GM23338 (cell line): ENCODE measurements at regions not wholly inside any gene's neighbourhood (a gene's known extent, or its start where the extent isn't known, plus 50 kb on each side); places are given as distances from the start of the nearest gene placed in this dataset.

Experiments
- ATAC-seq: fragments of 200-7000 bp; cut with Tn5 transposase; 3 replicates; pipeline ENCODE4 v1.9.1; 2020
- DNase-seq: peaks from one replicate; pipeline ENCODE4 v3.0.0-alpha.2; 2015; ENCODE audit warnings: low spot score
- H2AFZ ChIP-seq: fragments of 200-600 bp; sonication (generic); 2 replicates; pipeline ENCODE4 v1.8.0; 2016; ENCODE audit warnings: antibody characterized with exemption, mild to moderate bottlenecking, moderate library complexity
- H3F3A ChIP-seq: fragments of 200-600 bp; sonication (generic); replicated peaks from 2 replicates; pipeline ENCODE4 v1.8.0; 2017; ENCODE audit warnings: antibody characterized with exemption, mixed run types, low read depth
- H3K27ac ChIP-seq: fragments of 200-600 bp; sonication (generic); 2 replicates; pipeline ENCODE4 v1.6.1; 2016; ENCODE audit warnings: low read depth
- H3K27me3 ChIP-seq: fragments of 200-600 bp; sonication (generic); 2 replicates; pipeline ENCODE4 v1.8.0; 2016; ENCODE audit warnings: mild to moderate bottlenecking, mixed run types, moderate library complexity; ENCODE audit not compliant: insufficient read depth
- H3K36me3 ChIP-seq: fragments of 200-600 bp; sonication (generic); 2 replicates; pipeline ENCODE4 v1.8.0; 2016; ENCODE audit warnings: mild to moderate bottlenecking; ENCODE audit not compliant: insufficient read depth
- H3K4me1 ChIP-seq: fragments of 200-600 bp; sonication (generic); 2 replicates; pipeline ENCODE4 v1.8.0; 2016; ENCODE audit warnings: mild to moderate bottlenecking, moderate library complexity; ENCODE audit not compliant: insufficient read depth
- H3K4me2 ChIP-seq: fragments of 200-600 bp; sonication (generic); 2 replicates; pipeline ENCODE4 v1.7.1; 2017; ENCODE audit warnings: mixed run types
- H3K4me3 ChIP-seq: fragments of 200-600 bp; sonication (generic); 2 replicates; pipeline ENCODE4 v1.6.1; 2016; ENCODE audit warnings: mixed run types
- H3K79me2 ChIP-seq: fragments of 200-600 bp; sonication (generic); replicated peaks from 2 replicates; pipeline ENCODE4 v1.8.0; 2017; ENCODE audit warnings: mild to moderate bottlenecking; ENCODE audit not compliant: insufficient read depth
- H3K9me2 ChIP-seq: fragments of 200-600 bp; sonication (generic); 2 replicates; pipeline ENCODE4 v1.8.0; 2017; ENCODE audit not compliant: insufficient read depth
- H4K20me1 ChIP-seq: fragments of 200-600 bp; sonication (generic); replicated peaks from 2 replicates; pipeline ENCODE4 v1.8.0; 2017; ENCODE audit warnings: mild to moderate bottlenecking; ENCODE audit not compliant: insufficient read depth
- H3K27ac Mint-ChIP-seq: 2 replicates; pipeline ENCODE4 v1.8.0; 2020; ENCODE audit warnings: inconsistent platforms, mild to moderate bottlenecking, moderate library complexity, mixed read lengths
- H3K27me3 Mint-ChIP-seq: 3 replicates; pipeline ENCODE4 v1.8.0; 2022; ENCODE audit warnings: low read depth, mild to moderate bottlenecking, moderate library complexity, mixed read lengths, inconsistent platforms; ENCODE audit not compliant: insufficient read depth, poor library complexity
- H3K36me3 Mint-ChIP-seq: 3 replicates; pipeline ENCODE4 v1.8.0; 2021; ENCODE audit warnings: low read depth, mild to moderate bottlenecking, inconsistent platforms, moderate library complexity, mixed read lengths
- H3K4me1 Mint-ChIP-seq: 3 replicates; pipeline ENCODE4 v1.8.0; 2020; ENCODE audit warnings: mild to moderate bottlenecking, inconsistent platforms, mixed read lengths
- H3K4me3 Mint-ChIP-seq: 3 replicates; pipeline ENCODE4 v1.8.0; 2021; ENCODE audit warnings: moderate library complexity, mild to moderate bottlenecking, inconsistent platforms, mixed read lengths
- H3K9me3 Mint-ChIP-seq: 3 replicates; pipeline ENCODE4 v1.8.0; 2020; ENCODE audit warnings: moderate library complexity, mild to moderate bottlenecking, inconsistent platforms, mixed read lengths
- CREB1 ChIP-seq: fragments of 250-450 bp; sonication (Bioruptor Pico); IDR thresholded peaks from 2 replicates; pipeline ENCODE4 v1.5.0; 2020; ENCODE audit warnings: low read depth, mild to moderate bottlenecking, moderate library complexity
- CTCF ChIP-seq, 2 experiments: fragments of 200-600 bp in 1 of 2; sonication (generic) in 1 of 2; conservative IDR thresholded peaks; 2 replicates each; pipeline versions ENCODE4 v1.5.1 to v1.6.1; 2016 to 2017; ENCODE audit warnings: antibody characterized with exemption in 2 of 2, low read depth in 2 of 2, mild to moderate bottlenecking in 2 of 2, moderate library complexity in 1 of 2
- EZH2 ChIP-seq: fragments of 200-600 bp; sonication (generic); IDR thresholded peaks from one replicate; pipeline ENCODE4 v1.8.0; 2017; ENCODE audit warnings: antibody characterized with exemption, mild to moderate bottlenecking, low read depth; ENCODE audit not compliant: unreplicated experiment
- EZH2phosphoT487 ChIP-seq: fragments of 200-600 bp; sonication (generic); IDR thresholded peaks from one replicate; pipeline ENCODE4 v1.8.1; 2018; ENCODE audit warnings: antibody characterized with exemption; ENCODE audit not compliant: unreplicated experiment
- JUNB ChIP-seq: IDR thresholded peaks from one replicate; pipeline ENCODE4 v1.6.1; 2016; ENCODE audit warnings: antibody characterized with exemption; ENCODE audit not compliant: unreplicated experiment
- NANOG ChIP-seq: IDR thresholded peaks from 2 replicates; pipeline ENCODE4 v1.6.1; 2016; ENCODE audit warnings: antibody characterized with exemption, borderline replicate concordance
- POLR2AphosphoS5 ChIP-seq: IDR thresholded peaks from 2 replicates; pipeline ENCODE4 v1.6.1; 2016; ENCODE audit warnings: antibody characterized with exemption, low read depth
- STAT1 ChIP-seq: IDR thresholded peaks from one replicate; pipeline ENCODE4 v1.6.1; 2016; ENCODE audit warnings: antibody characterized with exemption; ENCODE audit not compliant: unreplicated experiment
- ZNF114 ChIP-seq: fragments of 250-450 bp; sonication (Bioruptor Pico); IDR thresholded peaks from 2 replicates; pipeline ENCODE4 v1.5.0; 2020; ENCODE audit warnings: mild to moderate bottlenecking, moderate library complexity
- ZNF331 ChIP-seq: fragments of 250-450 bp; sonication (Bioruptor Pico); IDR thresholded peaks from 2 replicates; pipeline ENCODE4 v1.5.0; 2020; ENCODE audit warnings: low read depth, mild to moderate bottlenecking, moderate library complexity
- TF ChIP-seq, protein P1 (sequence below): IDR thresholded peaks from one replicate; pipeline ENCODE4 v1.6.1; 2018; ENCODE audit warnings: antibody characterized with exemption; ENCODE audit not compliant: unreplicated experiment
- TF ChIP-seq, protein P2 (sequence below): IDR thresholded peaks from 2 replicates; pipeline ENCODE4 v1.6.1; 2016; ENCODE audit warnings: antibody characterized with exemption
- TF ChIP-seq, protein P3 (sequence below): fragments of 250-450 bp; sonication (Bioruptor Pico); IDR thresholded peaks from 2 replicates; pipeline ENCODE4 v1.5.0; 2020; ENCODE audit warnings: mild to moderate bottlenecking, moderate library complexity

DNA sequence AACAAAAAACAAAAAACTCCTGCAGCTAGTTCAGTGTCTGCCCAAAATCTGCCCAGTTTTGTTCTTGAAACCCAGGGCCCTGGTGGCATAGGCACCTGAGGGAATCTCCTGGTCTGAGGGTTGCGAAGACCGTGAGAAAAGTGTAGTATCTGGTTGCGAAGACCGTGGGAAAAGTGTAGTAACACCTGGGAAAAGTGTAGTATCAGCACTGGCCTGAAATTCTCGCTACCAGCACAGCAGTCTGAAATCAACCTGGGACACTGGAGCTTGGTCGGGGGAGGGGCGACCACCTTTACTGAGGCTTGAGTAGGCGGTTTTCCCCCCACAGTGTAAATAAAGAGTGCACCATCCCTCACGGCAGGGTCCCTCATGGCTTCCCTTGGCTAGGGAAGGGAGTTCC is 82.5 kb upstream of the SP4 start:
- no peak overlapping the region for H3K27ac Mint-ChIP-seq

More for the DNA sequence above, 82.5 kb upstream of the SP4 start:
- H3K9me3 Mint-ChIP-seq, result no peaks in the 10 kb centered on the region
- peak overlapping the region; percentile 43; the same call in 1 of the 2 replicates for H3K4me2 ChIP-seq
- peaks cover 12% of the 10 kb centered on the region for H3K4me1 Mint-ChIP-seq
- H3K4me3 Mint-ChIP-seq, result no peak overlapping the region
- no peaks in the 10 kb centered on the region for H3K36me3 Mint-ChIP-seq
- no peak overlapping the region for H3K4me3 ChIP-seq
- H3K27ac ChIP-seq, result no peak overlapping the region
- H3K9me2 ChIP-seq, result no peaks in the 10 kb centered on the region
- H3K79me2 ChIP-seq, result no peaks in the 10 kb centered on the region
- TF ChIP-seq STAT1, result no peak
- TF ChIP-seq POLR2AphosphoS5, result no peak
- TF ChIP-seq ZNF114 (CRISPR knock-in tag), result no peak
- no peak for TF ChIP-seq JUNB
- TF ChIP-seq, protein P1, sequence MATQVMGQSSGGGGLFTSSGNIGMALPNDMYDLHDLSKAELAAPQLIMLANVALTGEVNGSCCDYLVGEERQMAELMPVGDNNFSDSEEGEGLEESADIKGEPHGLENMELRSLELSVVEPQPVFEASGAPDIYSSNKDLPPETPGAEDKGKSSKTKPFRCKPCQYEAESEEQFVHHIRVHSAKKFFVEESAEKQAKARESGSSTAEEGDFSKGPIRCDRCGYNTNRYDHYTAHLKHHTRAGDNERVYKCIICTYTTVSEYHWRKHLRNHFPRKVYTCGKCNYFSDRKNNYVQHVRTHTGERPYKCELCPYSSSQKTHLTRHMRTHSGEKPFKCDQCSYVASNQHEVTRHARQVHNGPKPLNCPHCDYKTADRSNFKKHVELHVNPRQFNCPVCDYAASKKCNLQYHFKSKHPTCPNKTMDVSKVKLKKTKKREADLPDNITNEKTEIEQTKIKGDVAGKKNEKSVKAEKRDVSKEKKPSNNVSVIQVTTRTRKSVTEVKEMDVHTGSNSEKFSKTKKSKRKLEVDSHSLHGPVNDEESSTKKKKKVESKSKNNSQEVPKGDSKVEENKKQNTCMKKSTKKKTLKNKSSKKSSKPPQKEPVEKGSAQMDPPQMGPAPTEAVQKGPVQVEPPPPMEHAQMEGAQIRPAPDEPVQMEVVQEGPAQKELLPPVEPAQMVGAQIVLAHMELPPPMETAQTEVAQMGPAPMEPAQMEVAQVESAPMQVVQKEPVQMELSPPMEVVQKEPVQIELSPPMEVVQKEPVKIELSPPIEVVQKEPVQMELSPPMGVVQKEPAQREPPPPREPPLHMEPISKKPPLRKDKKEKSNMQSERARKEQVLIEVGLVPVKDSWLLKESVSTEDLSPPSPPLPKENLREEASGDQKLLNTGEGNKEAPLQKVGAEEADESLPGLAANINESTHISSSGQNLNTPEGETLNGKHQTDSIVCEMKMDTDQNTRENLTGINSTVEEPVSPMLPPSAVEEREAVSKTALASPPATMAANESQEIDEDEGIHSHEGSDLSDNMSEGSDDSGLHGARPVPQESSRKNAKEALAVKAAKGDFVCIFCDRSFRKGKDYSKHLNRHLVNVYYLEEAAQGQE, result no peak
- no peak for TF ChIP-seq ZNF331
- no peak for TF ChIP-seq NANOG
- TF ChIP-seq CTCF (conservative IDR thresholded peaks at IDR 0.05; ENCODE audit: low read depth in 2 of 2), result no peak
- TF ChIP-seq, protein P2, sequence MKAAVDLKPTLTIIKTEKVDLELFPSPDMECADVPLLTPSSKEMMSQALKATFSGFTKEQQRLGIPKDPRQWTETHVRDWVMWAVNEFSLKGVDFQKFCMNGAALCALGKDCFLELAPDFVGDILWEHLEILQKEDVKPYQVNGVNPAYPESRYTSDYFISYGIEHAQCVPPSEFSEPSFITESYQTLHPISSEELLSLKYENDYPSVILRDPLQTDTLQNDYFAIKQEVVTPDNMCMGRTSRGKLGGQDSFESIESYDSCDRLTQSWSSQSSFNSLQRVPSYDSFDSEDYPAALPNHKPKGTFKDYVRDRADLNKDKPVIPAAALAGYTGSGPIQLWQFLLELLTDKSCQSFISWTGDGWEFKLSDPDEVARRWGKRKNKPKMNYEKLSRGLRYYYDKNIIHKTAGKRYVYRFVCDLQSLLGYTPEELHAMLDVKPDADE, result no peak
- TF ChIP-seq EZH2phosphoT487, result no peak
- no peak for TF ChIP-seq EZH2
- TF ChIP-seq, protein P3, sequence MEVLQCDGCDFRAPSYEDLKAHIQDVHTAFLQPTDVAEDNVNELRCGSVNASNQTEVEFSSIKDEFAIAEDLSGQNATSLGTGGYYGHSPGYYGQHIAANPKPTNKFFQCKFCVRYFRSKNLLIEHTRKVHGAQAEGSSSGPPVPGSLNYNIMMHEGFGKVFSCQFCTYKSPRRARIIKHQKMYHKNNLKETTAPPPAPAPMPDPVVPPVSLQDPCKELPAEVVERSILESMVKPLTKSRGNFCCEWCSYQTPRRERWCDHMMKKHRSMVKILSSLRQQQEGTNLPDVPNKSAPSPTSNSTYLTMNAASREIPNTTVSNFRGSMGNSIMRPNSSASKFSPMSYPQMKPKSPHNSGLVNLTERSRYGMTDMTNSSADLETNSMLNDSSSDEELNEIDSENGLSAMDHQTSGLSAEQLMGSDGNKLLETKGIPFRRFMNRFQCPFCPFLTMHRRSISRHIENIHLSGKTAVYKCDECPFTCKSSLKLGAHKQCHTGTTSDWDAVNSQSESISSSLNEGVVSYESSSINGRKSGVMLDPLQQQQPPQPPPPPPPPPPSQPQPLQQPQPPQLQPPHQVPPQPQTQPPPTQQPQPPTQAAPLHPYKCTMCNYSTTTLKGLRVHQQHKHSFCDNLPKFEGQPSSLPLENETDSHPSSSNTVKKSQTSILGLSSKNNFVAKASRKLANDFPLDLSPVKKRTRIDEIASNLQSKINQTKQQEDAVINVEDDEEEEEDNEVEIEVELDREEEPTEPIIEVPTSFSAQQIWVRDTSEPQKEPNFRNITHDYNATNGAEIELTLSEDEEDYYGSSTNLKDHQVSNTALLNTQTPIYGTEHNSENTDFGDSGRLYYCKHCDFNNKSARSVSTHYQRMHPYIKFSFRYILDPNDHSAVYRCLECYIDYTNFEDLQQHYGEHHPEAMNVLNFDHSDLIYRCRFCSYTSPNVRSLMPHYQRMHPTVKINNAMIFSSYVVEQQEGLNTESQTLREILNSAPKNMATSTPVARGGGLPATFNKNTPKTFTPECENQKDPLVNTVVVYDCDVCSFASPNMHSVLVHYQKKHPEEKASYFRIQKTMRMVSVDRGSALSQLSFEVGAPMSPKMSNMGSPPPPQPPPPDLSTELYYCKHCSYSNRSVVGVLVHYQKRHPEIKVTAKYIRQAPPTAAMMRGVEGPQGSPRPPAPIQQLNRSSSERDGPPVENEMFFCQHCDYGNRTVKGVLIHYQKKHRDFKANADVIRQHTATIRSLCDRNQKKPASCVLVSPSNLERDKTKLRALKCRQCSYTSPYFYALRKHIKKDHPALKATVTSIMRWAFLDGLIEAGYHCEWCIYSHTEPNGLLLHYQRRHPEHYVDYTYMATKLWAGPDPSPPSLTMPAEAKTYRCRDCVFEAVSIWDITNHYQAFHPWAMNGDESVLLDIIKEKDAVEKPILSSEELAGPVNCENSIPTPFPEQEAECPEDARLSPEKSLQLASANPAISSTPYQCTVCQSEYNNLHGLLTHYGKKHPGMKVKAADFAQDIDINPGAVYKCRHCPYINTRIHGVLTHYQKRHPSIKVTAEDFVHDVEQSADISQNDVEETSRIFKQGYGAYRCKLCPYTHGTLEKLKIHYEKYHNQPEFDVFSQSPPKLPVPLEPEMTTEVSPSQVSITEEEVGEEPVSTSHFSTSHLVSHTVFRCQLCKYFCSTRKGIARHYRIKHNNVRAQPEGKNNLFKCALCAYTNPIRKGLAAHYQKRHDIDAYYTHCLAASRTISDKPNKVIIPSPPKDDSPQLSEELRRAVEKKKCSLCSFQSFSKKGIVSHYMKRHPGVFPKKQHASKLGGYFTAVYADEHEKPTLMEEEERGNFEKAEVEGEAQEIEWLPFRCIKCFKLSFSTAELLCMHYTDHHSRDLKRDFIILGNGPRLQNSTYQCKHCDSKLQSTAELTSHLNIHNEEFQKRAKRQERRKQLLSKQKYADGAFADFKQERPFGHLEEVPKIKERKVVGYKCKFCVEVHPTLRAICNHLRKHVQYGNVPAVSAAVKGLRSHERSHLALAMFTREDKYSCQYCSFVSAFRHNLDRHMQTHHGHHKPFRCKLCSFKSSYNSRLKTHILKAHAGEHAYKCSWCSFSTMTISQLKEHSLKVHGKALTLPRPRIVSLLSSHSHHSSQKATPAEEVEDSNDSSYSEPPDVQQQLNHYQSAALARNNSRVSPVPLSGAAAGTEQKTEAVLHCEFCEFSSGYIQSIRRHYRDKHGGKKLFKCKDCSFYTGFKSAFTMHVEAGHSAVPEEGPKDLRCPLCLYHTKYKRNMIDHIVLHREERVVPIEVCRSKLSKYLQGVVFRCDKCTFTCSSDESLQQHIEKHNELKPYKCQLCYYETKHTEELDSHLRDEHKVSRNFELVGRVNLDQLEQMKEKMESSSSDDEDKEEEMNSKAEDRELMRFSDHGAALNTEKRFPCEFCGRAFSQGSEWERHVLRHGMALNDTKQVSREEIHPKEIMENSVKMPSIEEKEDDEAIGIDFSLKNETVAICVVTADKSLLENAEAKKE (CRISPR knock-in tag), result no peak
- no peak for TF ChIP-seq CREB1 (CRISPR knock-in tag)
- peaks cover 5% of the 10 kb centered on the region for H3K4me1 ChIP-seq
- no peaks in the 10 kb centered on the region for H4K20me1 ChIP-seq
- H3F3A ChIP-seq, result no peaks in the 10 kb centered on the region
- H2AFZ ChIP-seq, result peak overlapping the region; percentile 95
- no peaks in the 10 kb centered on the region for H3K36me3 ChIP-seq
- H3K27me3 Mint-ChIP-seq, result no peaks in the 10 kb centered on the region
- DNase-seq (peak; percentile 19), ATAC-seq (peak; percentile 67)
- no peaks in the 10 kb centered on the region for H3K27me3 ChIP-seq
